Loucy (cell line): ENCODE measurements at regions not wholly inside any gene's neighbourhood (a gene's known extent, or its start where the extent isn't known, plus 50 kb on each side); places are given as distances from the start of the nearest gene placed in this dataset.

Source experiments
- H2AFZ ChIP-seq: fragments of 200-600 bp; sonication (generic); 2 replicates; pipeline ENCODE4 v1.6.0; 2016; ENCODE audit warnings: antibody characterized with exemption, mild to moderate bottlenecking, low read length, moderate library complexity
- H3F3A ChIP-seq: fragments of 200-600 bp; 2 replicates; pipeline ENCODE4 v1.6.0; 2016; ENCODE audit warnings: antibody characterized with exemption, low read depth, mild to moderate bottlenecking
- H3K27me3 ChIP-seq: fragments of 200-600 bp; sonication (generic); 2 replicates; pipeline ENCODE4 v1.6.1; 2014; ENCODE audit warnings: low read length, mild to moderate bottlenecking; ENCODE audit not compliant: insufficient read depth, poor library complexity, severe bottlenecking
- H3K36me3 ChIP-seq: fragments of 200-600 bp; sonication (generic); 2 replicates; pipeline ENCODE4 v1.6.1; 2016; ENCODE audit warnings: low read length; ENCODE audit not compliant: insufficient read depth
- H3K4me1 ChIP-seq: fragments of 200-600 bp; sonication (generic); 2 replicates; pipeline ENCODE4 v1.5.1; 2014; ENCODE audit warnings: low read length, mild to moderate bottlenecking; ENCODE audit not compliant: insufficient read depth, poor library complexity, severe bottlenecking
- H3K4me2 ChIP-seq: fragments of 200-600 bp; sonication (generic); 2 replicates; pipeline ENCODE4 v1.6.0; 2014; ENCODE audit warnings: antibody characterized with exemption, low read length, low read depth, mild to moderate bottlenecking; ENCODE audit not compliant: poor library complexity, severe bottlenecking
- H3K4me3 ChIP-seq: fragments of 200-600 bp; sonication (generic); 2 replicates; pipeline ENCODE4 v1.5.1; 2014; ENCODE audit warnings: low read length, mild to moderate bottlenecking, mixed read lengths; ENCODE audit not compliant: poor library complexity, severe bottlenecking
- H3K79me2 ChIP-seq: fragments of 200-600 bp; sonication (generic); 2 replicates; pipeline ENCODE4 v1.6.1; 2014; ENCODE audit warnings: low read length; ENCODE audit not compliant: insufficient read depth
- H3K9ac ChIP-seq: fragments of 200-600 bp; sonication (generic); 2 replicates; pipeline ENCODE4 v1.6.0; 2014; ENCODE audit warnings: mild to moderate bottlenecking, low read depth, low read length, moderate library complexity; ENCODE audit not compliant: poor library complexity, severe bottlenecking
- H3K9me2 ChIP-seq: fragments of 200-600 bp; sonication (generic); replicated peaks from 2 replicates; pipeline ENCODE4 v1.6.1; 2016; ENCODE audit warnings: low read depth, low read length, mixed read lengths
- H3K9me3 ChIP-seq: fragments of 200-600 bp; sonication (generic); 2 replicates; pipeline ENCODE4 v1.6.1; 2014; ENCODE audit warnings: mild to moderate bottlenecking, antibody characterized with exemption, low read length, low read depth; ENCODE audit not compliant: insufficient read depth
- H4K20me1 ChIP-seq: fragments of 200-600 bp; sonication (generic); 2 replicates; pipeline ENCODE4 v1.6.0; 2014; ENCODE audit warnings: antibody characterized with exemption, low read length, mild to moderate bottlenecking; ENCODE audit not compliant: insufficient read depth, poor library complexity, severe bottlenecking
- EZH2phosphoT487 ChIP-seq: fragments of 200-600 bp; IDR thresholded peaks from 2 replicates; pipeline ENCODE4 v1.6.1; 2018; ENCODE audit warnings: antibody characterized with exemption, mild to moderate bottlenecking, moderate library complexity, borderline replicate concordance
- TF ChIP-seq, protein P1 (sequence below): fragments of 200-600 bp; sonication (generic); conservative IDR thresholded peaks from 2 replicates; pipeline ENCODE4 v1.5.1; 2014; ENCODE audit warnings: mild to moderate bottlenecking, antibody characterized with exemption, low read length

DNA sequence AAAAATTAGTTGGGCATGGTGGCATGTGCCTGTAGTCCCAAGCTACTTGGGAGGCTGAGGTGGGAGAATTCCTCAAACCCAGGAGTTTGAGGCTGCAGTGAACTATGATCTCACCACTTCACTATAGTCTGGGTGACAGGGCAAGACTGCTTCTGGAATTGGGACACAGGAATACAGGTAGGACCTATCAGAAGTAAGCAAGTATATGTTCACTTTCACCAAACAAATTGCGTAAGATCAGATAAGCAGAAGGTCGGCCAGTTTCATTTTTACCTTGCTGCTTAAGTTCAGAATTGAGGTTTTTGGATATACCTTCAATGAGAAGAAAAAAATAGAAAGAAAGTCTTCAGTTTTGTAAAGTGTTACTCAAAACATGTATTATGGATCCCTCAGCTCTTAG is 171.7 kb downstream of the MAT2B start:
- H3K4me3 ChIP-seq: no peak overlapping the region
- no peaks in the 10 kb centered on the region for H3K9me3 ChIP-seq
- no peak overlapping the region for H2AFZ ChIP-seq
- no peaks in the 10 kb centered on the region for H3K9me2 ChIP-seq
- no peaks in the 10 kb centered on the region for H3K27me3 ChIP-seq
- H3K4me2 ChIP-seq: no peak overlapping the region
- H3K79me2 ChIP-seq: no peaks in the 10 kb centered on the region
- H3K9ac ChIP-seq: no peak overlapping the region
- no peaks in the 10 kb centered on the region for H3K4me1 ChIP-seq
- TF ChIP-seq EZH2phosphoT487: no peak
- TF ChIP-seq, protein P1, sequence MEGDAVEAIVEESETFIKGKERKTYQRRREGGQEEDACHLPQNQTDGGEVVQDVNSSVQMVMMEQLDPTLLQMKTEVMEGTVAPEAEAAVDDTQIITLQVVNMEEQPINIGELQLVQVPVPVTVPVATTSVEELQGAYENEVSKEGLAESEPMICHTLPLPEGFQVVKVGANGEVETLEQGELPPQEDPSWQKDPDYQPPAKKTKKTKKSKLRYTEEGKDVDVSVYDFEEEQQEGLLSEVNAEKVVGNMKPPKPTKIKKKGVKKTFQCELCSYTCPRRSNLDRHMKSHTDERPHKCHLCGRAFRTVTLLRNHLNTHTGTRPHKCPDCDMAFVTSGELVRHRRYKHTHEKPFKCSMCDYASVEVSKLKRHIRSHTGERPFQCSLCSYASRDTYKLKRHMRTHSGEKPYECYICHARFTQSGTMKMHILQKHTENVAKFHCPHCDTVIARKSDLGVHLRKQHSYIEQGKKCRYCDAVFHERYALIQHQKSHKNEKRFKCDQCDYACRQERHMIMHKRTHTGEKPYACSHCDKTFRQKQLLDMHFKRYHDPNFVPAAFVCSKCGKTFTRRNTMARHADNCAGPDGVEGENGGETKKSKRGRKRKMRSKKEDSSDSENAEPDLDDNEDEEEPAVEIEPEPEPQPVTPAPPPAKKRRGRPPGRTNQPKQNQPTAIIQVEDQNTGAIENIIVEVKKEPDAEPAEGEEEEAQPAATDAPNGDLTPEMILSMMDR: no peak
- H3K36me3 ChIP-seq: no peaks in the 10 kb centered on the region
- no peaks in the 10 kb centered on the region for H3F3A ChIP-seq
- H4K20me1 ChIP-seq: no peaks in the 10 kb centered on the region

DNA sequence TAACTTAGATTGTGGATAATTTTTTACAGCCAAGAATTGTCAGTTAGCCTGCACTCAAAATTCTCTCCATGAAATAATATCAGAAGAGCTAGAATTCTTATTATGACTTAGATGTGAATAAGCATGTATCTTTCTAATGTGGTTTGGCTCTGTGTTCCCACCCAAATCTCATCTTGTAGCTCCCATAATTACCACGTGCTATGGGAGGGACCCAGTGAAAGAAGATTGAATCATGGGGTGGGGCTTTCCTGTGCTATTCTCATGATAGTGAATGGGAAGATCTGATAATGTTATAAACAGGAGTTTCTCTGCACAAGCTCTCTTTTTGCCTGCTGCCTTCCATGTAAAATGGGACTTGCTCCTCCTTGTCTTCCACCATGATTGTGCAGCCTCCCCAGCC is 176.8 kb downstream of the MAT2B start:
- H3F3A ChIP-seq: no peaks in the 10 kb centered on the region
- no peaks in the 10 kb centered on the region for H3K4me1 ChIP-seq
- H3K4me2 ChIP-seq: no peak overlapping the region
- H3K9me2 ChIP-seq: no peaks in the 10 kb centered on the region
- no peak overlapping the region for H3K9ac ChIP-seq
- H4K20me1 ChIP-seq: no peaks in the 10 kb centered on the region
- TF ChIP-seq EZH2phosphoT487: no peak
- TF ChIP-seq, protein P1: no peak
- H3K9me3 ChIP-seq: no peaks in the 10 kb centered on the region
- H2AFZ ChIP-seq: no peak overlapping the region
- H3K36me3 ChIP-seq: no peaks in the 10 kb centered on the region
- H3K27me3 ChIP-seq: no peaks in the 10 kb centered on the region
- H3K4me3 ChIP-seq: no peak overlapping the region
- no peaks in the 10 kb centered on the region for H3K79me2 ChIP-seq

DNA sequence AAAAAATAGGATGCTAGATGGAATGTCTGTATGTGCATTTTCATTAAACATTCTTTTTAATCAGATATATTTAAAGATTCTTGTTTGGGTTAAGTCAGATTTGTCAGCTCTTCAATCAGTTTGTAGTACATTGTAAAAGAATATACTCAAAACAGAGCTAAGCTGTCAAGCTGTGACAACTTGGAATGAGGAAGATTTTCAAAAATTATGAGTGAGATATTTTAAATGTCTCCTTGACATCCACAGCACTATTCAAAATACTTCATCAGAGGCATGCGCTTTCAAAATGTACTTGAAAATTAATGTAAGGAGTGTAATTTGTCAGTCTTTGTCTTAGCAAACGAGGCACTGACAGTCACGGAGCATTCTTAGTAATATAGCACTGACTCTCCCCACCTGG is 182.0 kb downstream of the MAT2B start:
- Histone ChIP-seq H3K4me3 (no peak overlapping the region), H3F3A (no peaks in the 10 kb centered on the region), H3K9me2 (no peaks in the 10 kb centered on the region), H3K36me3 (no peaks in the 10 kb centered on the region), H3K9ac (no peak overlapping the region), H3K4me1 (no peaks in the 10 kb centered on the region), H4K20me1 (no peaks in the 10 kb centered on the region), H2AFZ (no peak overlapping the region), H3K27me3 (no peaks in the 10 kb centered on the region), H3K4me2 (no peak overlapping the region), H3K9me3 (no peaks in the 10 kb centered on the region), H3K79me2 (no peaks in the 10 kb centered on the region)
- TF ChIP-seq, protein P1: no peak
- no peak for TF ChIP-seq EZH2phosphoT487
